Activated T-cell treated with anti-CD3 and anti-CD28 coated beads for 24 hours (primary cell): ENCODE measurements at regions not wholly inside any gene's neighbourhood (a gene's known extent, or its start where the extent isn't known, plus 50 kb on each side); places are given as distances from the start of the nearest gene placed in this dataset.
"Not testable (repeated sequence)": the region's sequence is repeated elsewhere in the genome, so short reads cannot be mapped to it uniquely, and the experiment has no call there.

Experiments used
- DNase-seq: peaks from one replicate; pipeline ENCODE4 v3.0.0-alpha.2; 2020; ENCODE audit warnings: low read depth

GRCh38 chr11:122604621-122605020, 50.9 kb upstream of the UBASH3B start:
- no peak for DNase-seq

GRCh38 chr11:122601141-122602125, 54.1 kb upstream of the UBASH3B start:
- no peak for DNase-seq

GRCh38 chr11:122600290-122600689, 55.2 kb upstream of the UBASH3B start:
- no peak for DNase-seq

- no peak for DNase-seq
Measured at GRCh38 chr11:122599434-122599833, 56.1 kb upstream of the UBASH3B start.

GRCh38 chr11:122598971-122599370, 56.6 kb upstream of the UBASH3B start:
- no peak for DNase-seq

GRCh38 chr11:122597511-122597910, 58.0 kb upstream of the UBASH3B start:
- no peak for DNase-seq

- no peak for DNase-seq
Measured at GRCh38 chr11:122594986-122595645, 60.4 kb upstream of the UBASH3B start.

GRCh38 chr11:122593473-122594420, 61.8 kb upstream of the UBASH3B start:
- DNase-seq: no peak

- no peak for DNase-seq
Measured at GRCh38 chr11:122592641-122593040, 62.9 kb upstream of the UBASH3B start.

GRCh38 chr11:122584670-122585069, 70.9 kb upstream of the UBASH3B start:
- no peak for DNase-seq

- not testable (repeated sequence) for DNase-seq
Measured at GRCh38 chr11:122580071-122580470, 75.5 kb upstream of the UBASH3B start.

GRCh38 chr11:122578171-122578825, 77.2 kb upstream of the UBASH3B start:
- no peak for DNase-seq

- DNase-seq: no peak
Measured at GRCh38 chr11:122572592-122572991, 82.9 kb upstream of the UBASH3B start.

GRCh38 chr11:122563761-122564160, 91.8 kb upstream of the UBASH3B start:
- no peak for DNase-seq

GRCh38 chr11:122559734-122560382, 95.7 kb upstream of the UBASH3B start:
- DNase-seq: no peak

- DNase-seq: not testable (repeated sequence)
Measured at GRCh38 chr11:122559218-122559617, 96.3 kb upstream of the UBASH3B start.

GRCh38 chr11:122557163-122557562, 98.4 kb upstream of the UBASH3B start:
- DNase-seq: not testable (repeated sequence)

GRCh38 chr11:122556605-122557004, 98.9 kb upstream of the UBASH3B start:
- DNase-seq: no peak

- DNase-seq: no peak
Measured at GRCh38 chr11:122538060-122538459, 117.5 kb upstream of the UBASH3B start.

GRCh38 chr11:122524898-122525297, 130.6 kb upstream of the UBASH3B start:
- DNase-seq: no peak
